Stimulated activated CD8-positive, alpha-beta memory T cell treated with anti-CD3 and anti-CD28 coated beads, Interleukin-4, amount 100 ng/mL, for 48 hours (primary cell): ENCODE measurements at regions not wholly inside any gene's neighbourhood (a gene's known extent, or its start where the extent isn't known, plus 50 kb on each side); places are given as distances from the start of the nearest gene placed in this dataset.
"Not testable (repeated sequence)": the region's sequence is repeated elsewhere in the genome, so short reads cannot be mapped to it uniquely, and the experiment has no call there.

Experiments
- DNase-seq: peaks from one replicate; pipeline ENCODE4 v3.0.0-alpha.2; 2020

DNA sequence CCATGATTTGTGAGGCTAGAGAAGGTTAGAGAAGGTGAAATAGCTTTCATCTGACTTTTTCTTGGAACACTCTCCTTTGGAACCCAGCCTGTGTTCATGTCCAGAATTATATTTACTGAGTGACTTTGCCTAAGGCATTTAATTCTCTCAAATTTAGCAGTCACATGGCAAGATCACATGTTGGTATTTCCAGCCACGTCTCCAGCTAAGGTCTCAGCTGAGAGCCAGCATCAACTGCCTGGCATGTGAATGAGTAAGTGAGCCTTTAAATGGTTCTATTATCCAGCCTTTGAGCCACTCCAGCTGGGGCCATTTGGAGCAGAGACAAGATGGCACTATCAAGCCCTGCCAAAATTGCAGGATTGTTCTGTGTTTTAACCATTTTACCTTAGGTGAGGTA, 130.2 kb upstream of the SGO1 start:
- DNase-seq = no peak

GRCh38 chr3:20310629-20311028, 124.6 kb upstream of the SGO1 start:
- DNase-seq = no peak

- DNase-seq = no peak
These were observed 121.4 kb upstream of the SGO1 start for GRCh38 chr3:20307383-20307782.

DNA sequence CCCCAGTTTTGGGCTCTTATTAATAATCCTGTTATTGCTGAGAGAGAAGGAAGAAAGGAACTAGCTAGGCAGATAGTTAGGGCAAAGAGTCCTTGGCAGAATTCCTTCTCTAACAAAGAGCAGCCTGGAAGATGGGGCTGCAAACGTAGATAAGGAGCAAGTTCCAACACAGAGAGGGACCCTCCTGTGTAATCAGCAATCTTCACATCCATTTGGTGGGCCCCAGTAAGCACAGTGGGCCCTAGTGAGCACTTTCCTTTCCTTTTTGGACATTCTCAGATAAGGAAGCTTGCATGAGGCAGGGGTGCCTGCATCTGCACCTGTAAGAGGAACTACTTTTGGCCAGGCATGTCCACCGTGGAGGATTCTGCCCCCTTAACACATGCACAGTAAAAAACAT, 119.6 kb upstream of the SGO1 start:
- no peak for DNase-seq

DNA sequence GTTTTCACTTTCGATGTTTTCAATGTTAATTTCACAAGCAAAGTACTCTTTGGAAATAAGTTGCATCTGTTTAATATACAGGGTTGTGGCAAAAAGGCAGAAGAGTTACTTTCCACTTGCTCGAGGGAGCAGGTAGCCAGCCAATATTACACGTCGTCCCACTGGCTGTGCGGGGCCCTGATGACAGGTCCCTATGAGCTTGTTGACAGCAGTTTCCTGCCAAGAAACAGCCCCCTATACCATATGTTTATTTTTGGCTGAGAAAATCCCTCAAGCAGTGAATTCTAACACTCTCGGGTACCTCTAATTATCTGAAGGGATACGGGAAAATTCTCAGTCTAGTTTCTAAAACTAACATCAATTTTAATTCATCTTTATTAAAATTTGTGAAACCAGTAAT, 116.8 kb upstream of the SGO1 start:
- DNase-seq = no peak

DNA sequence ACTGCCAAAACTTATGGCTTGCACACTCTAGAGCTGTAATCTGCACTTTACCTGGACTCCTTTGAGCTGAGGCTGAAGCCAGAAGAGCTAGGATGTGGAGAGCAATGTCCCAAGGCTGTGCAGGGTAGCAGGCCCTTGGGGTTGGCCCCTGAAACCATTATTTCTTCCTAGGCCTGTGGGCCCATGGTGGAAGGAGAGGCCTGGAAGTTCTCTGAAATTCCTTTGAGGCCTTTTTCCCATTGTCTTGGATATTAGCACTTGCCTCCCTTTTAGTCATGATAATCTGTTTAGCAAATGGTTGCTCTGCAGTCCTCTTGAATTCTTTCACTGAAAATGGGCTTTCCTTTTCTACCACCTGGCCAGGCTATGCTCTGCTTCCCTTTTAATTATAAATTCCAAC, 102.0 kb upstream of the SGO1 start:
- no peak for DNase-seq

DNA sequence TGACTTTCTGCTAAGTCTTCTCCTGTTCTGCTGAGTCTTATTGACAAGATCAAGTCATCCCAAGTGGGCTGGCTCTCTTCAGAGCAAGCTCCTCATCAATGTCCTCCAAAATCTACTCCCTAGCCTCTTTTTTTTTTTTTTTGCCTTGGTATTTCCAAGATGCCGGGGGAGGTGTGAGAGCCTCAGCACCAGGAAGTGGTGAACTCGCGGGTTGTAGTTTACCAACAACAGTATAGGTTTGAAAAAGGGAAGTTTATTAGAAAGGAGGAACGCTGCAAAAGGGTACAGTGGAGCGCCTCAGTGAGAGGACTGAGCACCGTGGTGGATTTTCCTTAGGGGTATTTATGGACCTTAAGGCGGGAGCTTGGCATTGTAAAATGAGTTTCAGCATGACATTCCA, 94.3 kb upstream of the SGO1 start:
- DNase-seq = no peak

GRCh38 chr3:20265977-20266376, 80.0 kb upstream of the SGO1 start:
- not testable (repeated sequence) for DNase-seq

GRCh38 chr3:20264900-20265567, 79.0 kb upstream of the SGO1 start:
- DNase-seq = no peak

DNA sequence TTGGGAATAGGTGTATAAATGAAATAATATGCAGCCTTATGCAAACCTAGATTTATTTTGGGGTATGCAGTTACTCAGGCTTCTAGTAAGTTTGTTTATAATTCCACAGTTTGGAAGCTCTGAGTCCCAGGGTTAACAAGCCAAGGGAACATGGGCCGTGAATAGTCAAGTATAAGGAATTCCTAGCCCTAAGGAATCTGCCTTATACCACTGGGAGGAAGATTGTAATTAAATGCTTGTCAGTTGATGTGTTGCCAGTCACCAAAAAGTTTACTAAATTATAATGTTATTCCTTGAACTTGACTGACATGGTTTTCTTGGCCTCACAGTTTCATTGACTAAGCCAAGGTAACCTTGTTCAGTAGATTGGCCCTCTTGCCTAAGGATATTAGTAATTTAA, 72.4 kb upstream of the SGO1 start:
- no peak for DNase-seq

DNA sequence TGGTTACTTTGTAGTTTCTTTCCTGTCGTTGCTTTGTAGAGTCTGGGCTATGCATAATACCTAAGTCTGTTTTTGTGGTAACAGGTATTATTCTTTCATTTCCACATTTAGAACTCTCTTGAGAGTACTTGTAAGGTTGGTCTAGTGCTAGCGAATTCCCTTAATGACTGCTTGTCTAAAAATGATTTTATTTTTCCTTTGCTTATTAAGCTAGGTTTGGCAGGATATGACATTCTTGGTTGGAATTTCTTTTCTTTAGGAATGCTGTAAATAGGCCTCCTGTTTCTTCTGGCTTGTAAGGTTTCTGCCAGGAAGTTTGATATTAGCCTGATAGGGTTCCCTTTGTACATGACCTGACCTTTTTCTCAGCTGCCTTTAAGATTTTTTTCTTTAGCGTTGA, 70.1 kb upstream of the SGO1 start:
- DNase-seq = no peak

DNA sequence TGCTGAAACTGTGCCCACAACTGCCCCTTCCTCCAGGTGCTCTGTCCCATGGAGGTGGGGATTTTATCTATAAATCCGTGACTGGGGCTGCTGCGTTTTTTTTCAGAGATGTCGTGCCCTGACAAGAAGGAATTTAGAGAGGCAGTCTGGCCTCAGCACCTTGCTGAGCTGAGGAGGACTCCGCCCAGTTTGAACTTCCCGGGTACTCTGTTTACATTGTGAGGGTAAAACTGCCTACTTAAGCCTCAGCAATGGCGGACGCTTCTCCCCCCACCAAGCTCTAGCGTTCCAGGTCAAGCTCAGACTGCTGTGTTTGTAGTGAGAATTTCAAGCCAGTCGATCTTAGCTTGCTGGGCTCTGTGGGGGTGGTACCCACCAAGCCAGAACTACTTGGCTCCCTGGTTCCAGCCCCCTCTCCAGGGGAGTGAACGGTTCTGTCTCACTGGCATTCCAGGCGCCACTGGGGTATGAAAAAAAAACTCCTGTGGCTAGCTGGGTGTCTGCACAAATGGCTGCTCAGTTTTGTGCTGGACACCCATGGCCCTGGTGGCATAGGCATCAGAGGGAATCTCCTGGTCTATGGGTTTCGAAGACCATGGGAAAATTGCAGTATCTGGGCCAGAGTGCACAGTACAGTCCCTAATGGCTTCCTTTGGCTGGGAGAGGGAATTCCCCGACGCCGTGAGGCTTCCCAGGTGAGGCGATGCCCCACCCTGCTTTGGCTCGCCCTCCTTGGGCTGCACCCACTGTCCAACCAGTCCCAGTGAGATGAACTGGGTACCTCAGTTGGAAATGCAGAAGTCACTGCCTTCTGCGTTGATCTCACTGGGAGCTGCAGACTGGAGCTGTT, 68.5 kb upstream of the SGO1 start:
- no peak for DNase-seq

DNA sequence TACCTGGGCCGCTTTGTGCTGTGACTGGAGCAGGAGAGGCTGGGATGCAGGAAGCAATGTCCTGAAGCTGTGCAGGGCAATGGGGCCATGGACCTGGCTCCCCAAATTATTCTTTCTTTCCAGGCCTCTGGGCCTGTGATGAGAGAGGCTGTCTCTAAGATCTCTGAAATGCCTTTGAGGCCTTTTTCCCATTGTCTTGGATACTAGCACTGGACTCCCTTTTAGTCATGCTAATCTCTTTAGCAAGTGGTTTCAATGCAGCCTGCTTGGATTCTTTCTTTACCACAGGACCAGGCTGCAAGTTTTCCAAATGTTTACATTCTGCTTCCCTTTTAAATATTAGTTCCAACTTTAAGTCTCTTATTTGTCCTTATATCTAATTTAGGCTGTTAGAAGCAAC, 64.8 kb upstream of the SGO1 start:
- DNase-seq = no peak

DNA sequence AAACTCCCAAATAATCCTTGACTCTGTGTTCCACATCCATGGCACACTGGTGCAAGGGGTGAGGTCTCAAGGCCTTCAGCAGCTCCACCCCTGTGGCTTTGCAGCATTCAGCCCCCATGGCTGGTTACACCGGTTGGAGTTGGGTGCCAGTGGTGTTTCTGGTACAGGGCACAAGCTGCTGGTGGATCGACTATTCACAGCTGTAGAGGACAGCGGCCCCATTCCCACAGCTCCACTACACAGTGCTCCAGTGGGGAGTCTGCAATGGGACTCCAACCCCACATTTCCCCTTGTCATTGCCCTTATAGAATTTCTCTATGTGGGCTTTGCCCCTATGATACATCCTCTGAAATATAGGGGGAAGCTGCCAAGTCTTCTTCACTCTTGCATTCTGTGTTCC, 64.3 kb upstream of the SGO1 start:
- no peak for DNase-seq

DNA sequence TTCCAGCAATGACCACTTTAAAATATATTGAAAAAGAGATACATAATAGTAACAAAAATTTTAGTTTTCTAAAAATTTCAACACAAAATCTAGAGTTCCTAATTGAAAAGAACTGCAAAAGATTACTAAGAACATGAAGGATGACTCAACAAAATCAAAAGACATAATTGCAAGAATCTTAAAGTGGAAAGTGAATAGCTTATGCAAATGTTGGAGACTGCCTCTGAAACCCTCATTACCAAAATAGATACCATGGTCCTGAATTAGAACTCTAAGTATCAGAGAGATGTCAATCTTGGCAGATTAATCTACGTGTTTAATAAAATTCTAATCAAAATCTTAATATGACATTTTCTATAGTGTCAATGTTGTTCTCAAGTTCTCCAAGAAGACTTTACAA, 60.7 kb upstream of the SGO1 start:
- no peak for DNase-seq

GRCh38 chr3:20245781-20246180, 59.8 kb upstream of the SGO1 start:
- no peak for DNase-seq

- no peak for DNase-seq
These were observed 54.3 kb upstream of the SGO1 start for GRCh38 chr3:20240154-20240883.

- not testable (repeated sequence) for DNase-seq
These were observed 52.2 kb upstream of the SGO1 start for GRCh38 chr3:20238199-20238598.

GRCh38 chr3:20236603-20237002, 50.6 kb upstream of the SGO1 start:
- DNase-seq = no peak
